ENCODE measurements at regions not wholly inside any gene's neighbourhood (a gene's known extent, or its start where the extent isn't known, plus 50 kb on each side); places are given as distances from the start of the nearest gene placed in this dataset.

DNA sequence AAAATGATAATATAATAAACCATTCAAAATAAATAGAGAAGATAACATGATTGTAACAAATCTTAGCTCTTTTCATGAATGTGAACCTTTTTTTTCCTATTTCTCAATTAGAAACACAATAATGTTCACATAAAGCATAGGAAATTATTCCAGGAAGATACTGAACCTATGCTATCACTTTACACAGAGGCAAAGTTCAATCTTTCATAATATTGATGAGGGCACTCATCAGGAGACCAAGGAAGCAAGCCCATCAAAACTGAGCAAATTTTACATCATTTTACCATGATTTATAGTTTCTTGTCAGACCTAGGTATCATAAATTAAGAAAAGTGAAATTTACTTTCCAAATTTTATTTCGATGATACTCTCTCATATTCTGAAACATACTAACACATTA is 938.5 kb downstream of the TBC1D32 start:
- DNase-seq (ENCODE audit: low read depth, low spot score) (no peak), FAIRE-seq (no peak)
- Histone ChIP-seq H4K20me1 (ENCODE audit: control insufficient read depth, extremely low read depth, insufficient read depth, low read length) (no peaks in the 10 kb centered on the region), H3K4me2 (ENCODE audit: control insufficient read depth, extremely low read depth, insufficient read depth, low read depth, low read length) (no peak overlapping the region), H3K4me1 (ENCODE audit: control insufficient read depth, extremely low read depth, insufficient read depth, low read length) (no peaks in the 10 kb centered on the region), H3K9me1 (ENCODE audit: control insufficient read depth, extremely low read depth, insufficient read depth, low read length) (no peaks in the 10 kb centered on the region), H2AFZ (ENCODE audit: control insufficient read depth, low read length) (no peak overlapping the region), H3K4me3 (ENCODE audit: control insufficient read depth in 2 of 3, extremely low read depth in 1 of 3, insufficient read depth in 2 of 3, low read depth in 1 of 3, low read length in 3 of 3) (no peak overlapping the region), H3K79me2 (ENCODE audit: control insufficient read depth, insufficient read depth, low read length) (no peaks in the 10 kb centered on the region), H3K27me3 (ENCODE audit: control insufficient read depth, extremely low read depth, insufficient read depth, low read length) (no peaks in the 10 kb centered on the region), H3K9me3 (ENCODE audit: control insufficient read depth, low read depth, low read length) (no peaks in the 10 kb centered on the region), H3K36me3 (ENCODE audit: control insufficient read depth in 2 of 2, extremely low read depth in 1 of 2, insufficient read depth in 2 of 2, low read length in 2 of 2) (no peaks in the 10 kb centered on the region), H3K9ac (ENCODE audit: control insufficient read depth, extremely low read depth, insufficient read depth, low read length) (no peak overlapping the region), H3K27ac (ENCODE audit: control insufficient read depth, insufficient read depth, low read length) (no peak overlapping the region)
- dilution Hi-C loops (cut with MboI; ENCODE audit: extremely low pct_ligation_motif_present, low sequenced_read_pairs), result no loop called here
- TF ChIP-seq, protein P1, sequence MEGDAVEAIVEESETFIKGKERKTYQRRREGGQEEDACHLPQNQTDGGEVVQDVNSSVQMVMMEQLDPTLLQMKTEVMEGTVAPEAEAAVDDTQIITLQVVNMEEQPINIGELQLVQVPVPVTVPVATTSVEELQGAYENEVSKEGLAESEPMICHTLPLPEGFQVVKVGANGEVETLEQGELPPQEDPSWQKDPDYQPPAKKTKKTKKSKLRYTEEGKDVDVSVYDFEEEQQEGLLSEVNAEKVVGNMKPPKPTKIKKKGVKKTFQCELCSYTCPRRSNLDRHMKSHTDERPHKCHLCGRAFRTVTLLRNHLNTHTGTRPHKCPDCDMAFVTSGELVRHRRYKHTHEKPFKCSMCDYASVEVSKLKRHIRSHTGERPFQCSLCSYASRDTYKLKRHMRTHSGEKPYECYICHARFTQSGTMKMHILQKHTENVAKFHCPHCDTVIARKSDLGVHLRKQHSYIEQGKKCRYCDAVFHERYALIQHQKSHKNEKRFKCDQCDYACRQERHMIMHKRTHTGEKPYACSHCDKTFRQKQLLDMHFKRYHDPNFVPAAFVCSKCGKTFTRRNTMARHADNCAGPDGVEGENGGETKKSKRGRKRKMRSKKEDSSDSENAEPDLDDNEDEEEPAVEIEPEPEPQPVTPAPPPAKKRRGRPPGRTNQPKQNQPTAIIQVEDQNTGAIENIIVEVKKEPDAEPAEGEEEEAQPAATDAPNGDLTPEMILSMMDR (optimal IDR thresholded peaks at IDR 0.05 in 1 of 3, IDR thresholded peaks at IDR 0.05 in 1 of 3, conservative IDR thresholded peaks at IDR 0.05 in 1 of 3; ENCODE audit: extremely low read depth in 1 of 3, insufficient read depth in 2 of 3, low read length in 3 of 3), result no peak
- TF ChIP-seq EZH2 (IDR thresholded peaks at IDR 0.05; ENCODE audit: low read length), result no peak

DNA sequence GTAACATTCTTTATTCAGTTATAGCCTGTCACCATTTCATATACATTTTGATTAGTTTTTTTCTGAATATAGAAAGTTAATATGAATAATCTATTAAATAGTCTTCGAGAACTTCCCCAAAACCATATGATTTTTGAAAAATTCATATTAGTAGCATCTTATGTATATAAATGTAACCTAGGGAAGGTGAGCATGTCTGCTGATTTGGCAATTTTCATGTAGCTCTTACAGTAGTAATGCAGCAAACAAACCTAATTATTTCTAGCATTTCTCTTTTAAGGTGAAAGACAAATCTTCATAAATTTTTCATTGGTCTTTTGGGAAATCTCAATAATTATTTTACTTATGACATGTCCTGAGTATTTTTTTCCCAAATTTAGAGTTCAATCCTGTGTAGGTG is 939.0 kb downstream of the TBC1D32 start:
- Histone ChIP-seq H2AFZ (ENCODE audit: control insufficient read depth, low read length) (no peak overlapping the region), H3K9me3 (ENCODE audit: control insufficient read depth, low read depth, low read length) (no peaks in the 10 kb centered on the region), H3K79me2 (ENCODE audit: control insufficient read depth, insufficient read depth, low read length) (no peaks in the 10 kb centered on the region), H4K20me1 (ENCODE audit: control insufficient read depth, extremely low read depth, insufficient read depth, low read length) (no peaks in the 10 kb centered on the region), H3K9ac (ENCODE audit: control insufficient read depth, extremely low read depth, insufficient read depth, low read length) (no peak overlapping the region), H3K36me3 (ENCODE audit: control insufficient read depth in 2 of 2, extremely low read depth in 1 of 2, insufficient read depth in 2 of 2, low read length in 2 of 2) (no peaks in the 10 kb centered on the region), H3K4me1 (ENCODE audit: control insufficient read depth, extremely low read depth, insufficient read depth, low read length) (no peaks in the 10 kb centered on the region), H3K4me2 (ENCODE audit: control insufficient read depth, extremely low read depth, insufficient read depth, low read depth, low read length) (no peak overlapping the region), H3K27me3 (ENCODE audit: control insufficient read depth, extremely low read depth, insufficient read depth, low read length) (no peaks in the 10 kb centered on the region), H3K27ac (ENCODE audit: control insufficient read depth, insufficient read depth, low read length) (no peak overlapping the region), H3K9me1 (ENCODE audit: control insufficient read depth, extremely low read depth, insufficient read depth, low read length) (no peaks in the 10 kb centered on the region), H3K4me3 (ENCODE audit: control insufficient read depth in 2 of 3, extremely low read depth in 1 of 3, insufficient read depth in 2 of 3, low read depth in 1 of 3, low read length in 3 of 3) (no peak overlapping the region)
- no peak for DNase-seq (ENCODE audit: low read depth, low spot score)
- TF ChIP-seq, protein P1 (optimal IDR thresholded peaks at IDR 0.05 in 1 of 3, IDR thresholded peaks at IDR 0.05 in 1 of 3, conservative IDR thresholded peaks at IDR 0.05 in 1 of 3; ENCODE audit: extremely low read depth in 1 of 3, insufficient read depth in 2 of 3, low read length in 3 of 3), result no peak
- TF ChIP-seq EZH2 (IDR thresholded peaks at IDR 0.05; ENCODE audit: low read length), result no peak
- dilution Hi-C loops (cut with MboI; ENCODE audit: extremely low pct_ligation_motif_present, low sequenced_read_pairs), result no loop called here
- no peak for FAIRE-seq

Data from keratinocyte (primary cell).